H1 (cell line): ENCODE measurements at regions not wholly inside any gene's neighbourhood (a gene's known extent, or its start where the extent isn't known, plus 50 kb on each side); places are given as distances from the start of the nearest gene placed in this dataset.

ENCODE experiments used
- CTCF ChIA-PET: fragments of 300-600 bp; sonication (Branson Sonifier 250); formaldehyde crosslinking; loops from one replicate; lab custom pipeline; 2021; ENCODE audit not compliant: partially characterized antibody; lab: Charles Lee
- POLR2A ChIA-PET: fragments of 300-600 bp; sonication (Branson Sonifier 250); formaldehyde crosslinking; loops from one replicate; lab custom pipeline; 2021; ENCODE audit warnings: inconsistent platforms; ENCODE audit not compliant: partially characterized antibody; lab: Charles Lee
- DNase-seq, 2 experiments: peaks; one replicate each; pipeline versions ENCODE4 v3.0.0 to v3.0.0-alpha.2; 2010 to 2022; ENCODE audit warnings: low spot score in 2 of 2, low read depth in 1 of 2, mixed read lengths in 1 of 2
- FAIRE-seq: peaks from 2 replicates; lab custom pipeline; 2011; peaks lifted over from hg19 to GRCh38; lab: Jason Lieb, UNC
- H2AFZ ChIP-seq: 2 replicates; pipeline ENCODE4 v1.8.1; 2012; ENCODE audit warnings: low read length, inconsistent platforms
- H2AK5ac ChIP-seq: 2 replicates; pipeline ENCODE4 v1.6.1; 2013; ENCODE audit warnings: low read depth, low read length
- H2BK120ac ChIP-seq: replicated peaks from 2 replicates; pipeline ENCODE3; 2013; ENCODE audit warnings: low read depth, low read length, inconsistent platforms
- H2BK12ac ChIP-seq: 2 replicates; pipeline ENCODE4 v1.6.1; 2013; ENCODE audit warnings: low read depth, low read length
- H2BK15ac ChIP-seq: 2 replicates; pipeline ENCODE4 v1.6.1; 2013; ENCODE audit warnings: low read length
- H2BK20ac ChIP-seq: 2 replicates; pipeline ENCODE4 v1.6.1; 2013; ENCODE audit warnings: low read length
- H2BK5ac ChIP-seq: 2 replicates; pipeline ENCODE4 v1.6.1; 2013; ENCODE audit warnings: low read depth, low read length
- H3K14ac ChIP-seq: 2 replicates; pipeline ENCODE4 v1.6.1; 2013; ENCODE audit warnings: inconsistent platforms; ENCODE audit not compliant: insufficient read length
- H3K18ac ChIP-seq: 2 replicates; pipeline ENCODE4 v1.6.1; 2013; ENCODE audit warnings: low read length; ENCODE audit errors: extremely low read depth
- H3K23ac ChIP-seq: 2 replicates; pipeline ENCODE4 v1.6.1; 2013; ENCODE audit warnings: inconsistent platforms; ENCODE audit not compliant: insufficient read length
- H3K23me2 ChIP-seq: 2 replicates; pipeline ENCODE4 v1.6.1; 2013; ENCODE audit warnings: low read depth, low read length
- H3K27ac ChIP-seq: 2 replicates; pipeline ENCODE4 v1.6.1; 2011; ENCODE audit warnings: low read depth, low read length, inconsistent platforms
- H3K27me3 ChIP-seq, 4 experiments: replicated peaks in 1 of 4; 1 replicate in 1 of 4; 2 replicates in 3 of 4; pipeline versions ENCODE4 v1.6.1 to v1.8.1; 2011 to 2013; ENCODE audit warnings: low read length in 3 of 4, mild to moderate bottlenecking in 3 of 4, inconsistent platforms in 2 of 4, mixed read lengths in 2 of 4, moderate library complexity in 1 of 4; ENCODE audit not compliant: control insufficient read depth in 3 of 4, insufficient read depth in 3 of 4; ENCODE audit errors: extremely low read depth in 1 of 4
- H3K36me3 ChIP-seq, 4 experiments: 2 replicates each; pipeline versions ENCODE4 v1.6.1 to v1.8.1; 2011 to 2013; ENCODE audit warnings: mild to moderate bottlenecking in 4 of 4, low read length in 3 of 4, moderate library complexity in 2 of 4, control low read depth in 1 of 4, inconsistent platforms in 1 of 4; ENCODE audit not compliant: insufficient read depth in 4 of 4, control insufficient read depth in 2 of 4
- H3K4ac ChIP-seq: replicated peaks from 2 replicates; pipeline ENCODE3; 2013; ENCODE audit warnings: low read length, low read depth, mixed read lengths, inconsistent platforms; ENCODE audit not compliant: insufficient read length
- H3K4me1 ChIP-seq, 4 experiments: replicated peaks in 1 of 4; 1 replicate in 1 of 4; 2 replicates in 3 of 4; pipeline versions ENCODE4 v1.6.1 to v1.8.1; 2011 to 2013; ENCODE audit warnings: low read length in 3 of 4, inconsistent platforms in 2 of 4, mixed read lengths in 1 of 4; ENCODE audit not compliant: insufficient read depth in 4 of 4, control insufficient read depth in 3 of 4
- H3K4me2 ChIP-seq, 2 experiments: 2 replicates each; pipeline versions ENCODE4 v1.6.1 to v1.8.1; 2011 to 2013; ENCODE audit warnings: low read depth in 2 of 2, low read length in 2 of 2, control low read depth in 1 of 2, inconsistent platforms in 1 of 2, mild to moderate bottlenecking in 1 of 2; ENCODE audit not compliant: insufficient read depth in 1 of 2
- H3K4me3 ChIP-seq, 4 experiments: fragments of 200-600, 300-600 bp in 1 of 4; sonication (generic), shearing (Covaris generic), sonication (Bioruptor Twin) in 1 of 4; 2 replicates each; pipeline versions ENCODE4 v1.5.1 to v1.8.1; 2011 to 2016; ENCODE audit warnings: low read length in 4 of 4, low read depth in 3 of 4, control low read depth in 2 of 4, inconsistent platforms in 2 of 4, mild to moderate bottlenecking in 2 of 4, mixed read lengths in 1 of 4, moderate library complexity in 1 of 4; ENCODE audit not compliant: insufficient read depth in 2 of 4; ENCODE audit errors: extremely low read depth in 1 of 4
- H3K56ac ChIP-seq: replicated peaks from 2 replicates; pipeline ENCODE3; 2013; ENCODE audit warnings: low read depth, mild to moderate bottlenecking, mixed read lengths, low read length, inconsistent platforms; ENCODE audit not compliant: insufficient read length
- H3K79me1 ChIP-seq: 2 replicates; pipeline ENCODE4 v1.6.1; 2013; ENCODE audit warnings: low read depth, low read length, control low read depth
- H3K79me2 ChIP-seq, 2 experiments: 2 replicates each; pipeline versions ENCODE4 v1.6.1 to v1.8.1; 2012 to 2013; ENCODE audit warnings: low read length in 2 of 2, mild to moderate bottlenecking in 2 of 2, inconsistent platforms in 1 of 2; ENCODE audit not compliant: insufficient read depth in 2 of 2, control insufficient read depth in 1 of 2
- H3K9ac ChIP-seq, 4 experiments: replicated peaks in 1 of 4; 1 replicate in 1 of 4; 2 replicates in 3 of 4; pipeline versions ENCODE4 v1.6.1 to v1.8.1; 2011 to 2013; ENCODE audit warnings: low read depth in 3 of 4, low read length in 3 of 4, control low read depth in 2 of 4, mild to moderate bottlenecking in 2 of 4, moderate library complexity in 2 of 4, inconsistent platforms in 1 of 4; ENCODE audit errors: extremely low read depth in 1 of 4
- H3K9me3 ChIP-seq, 2 experiments: 2 replicates each; pipeline versions ENCODE4 v1.6.1 to v1.8.1; 2012 to 2013; ENCODE audit warnings: mild to moderate bottlenecking in 2 of 2, moderate library complexity in 2 of 2, control low read depth in 1 of 2, inconsistent platforms in 1 of 2, low read depth in 1 of 2, low read length in 1 of 2, mixed read lengths in 1 of 2; ENCODE audit not compliant: insufficient read depth in 2 of 2
- H4K20me1 ChIP-seq, 2 experiments: replicated peaks in 1 of 2; 2 replicates each; pipeline versions ENCODE3 to v1.8.1; 2011 to 2013; ENCODE audit warnings: inconsistent platforms in 2 of 2, low read length in 2 of 2, mild to moderate bottlenecking in 1 of 2; ENCODE audit not compliant: insufficient read depth in 2 of 2, control insufficient read depth in 1 of 2
- H4K5ac ChIP-seq: 2 replicates; pipeline ENCODE4 v1.6.1; 2013; ENCODE audit warnings: low read length, low read depth, mixed read lengths, inconsistent platforms; ENCODE audit not compliant: insufficient read length
- H4K8ac ChIP-seq: 2 replicates; pipeline ENCODE4 v1.8.0; 2013; ENCODE audit warnings: mild to moderate bottlenecking, moderate library complexity, low read length, inconsistent platforms; ENCODE audit not compliant: insufficient read depth; ENCODE audit errors: extremely low read depth
- H4K91ac ChIP-seq: replicated peaks from 2 replicates; pipeline ENCODE3; 2013; ENCODE audit warnings: low read length, mixed read lengths, inconsistent platforms; ENCODE audit not compliant: insufficient read length
- ATF2 ChIP-seq: IDR thresholded peaks from 2 replicates; pipeline ENCODE4 v1.6.1; 2012; ENCODE audit warnings: low read length, inconsistent platforms
- CTCF ChIP-seq, 3 experiments: IDR thresholded peaks; 1 replicate in 2 of 3; 2 replicates in 1 of 3; pipeline versions ENCODE4 v1.5.1 to v1.6.1; 2011; ENCODE audit warnings: low read length in 3 of 3, mild to moderate bottlenecking in 3 of 3, inconsistent platforms in 2 of 3, low read depth in 1 of 3, moderate library complexity in 1 of 3; ENCODE audit not compliant: insufficient read depth in 1 of 3; ENCODE audit errors: control extremely low read depth in 1 of 3
- HDAC6 ChIP-seq: IDR thresholded peaks from one replicate; pipeline ENCODE4 v1.7.1; 2012; ENCODE audit warnings: low read depth, mild to moderate bottlenecking, inconsistent platforms, low read length, moderate library complexity
- MAFK ChIP-seq: IDR thresholded peaks from 2 replicates; pipeline ENCODE4 v1.6.1; 2012; ENCODE audit warnings: low read depth, mild to moderate bottlenecking, improper control_type of control experiment, low read length
- SP4 ChIP-seq: IDR thresholded peaks from 2 replicates; pipeline ENCODE4 v1.6.1; 2012; ENCODE audit warnings: low read length, inconsistent platforms
- TAF1 ChIP-seq: IDR thresholded peaks from 2 replicates; pipeline ENCODE4 v1.6.1; 2011; ENCODE audit warnings: mild to moderate bottlenecking, low read depth, low read length
- TCF12 ChIP-seq: IDR thresholded peaks from 2 replicates; pipeline ENCODE4 v1.6.1; 2011; ENCODE audit warnings: low read depth, mild to moderate bottlenecking, low read length
- WGBS, 2 experiments: shearing (Covaris generic) in 1 of 2; methylation state at CpG; one replicate each; pipeline versions ENCODE4 v1.1.6 to v1.1.7; 2013 to 2015; ENCODE audit warnings: low lambda C conversion rate in 2 of 2, mixed read lengths in 2 of 2, inconsistent platforms in 1 of 2, low coverage in 1 of 2, missing lambda C conversion rate in 1 of 2; ENCODE audit not compliant: insufficient replicate concordance in 2 of 2, insufficient coverage in 1 of 2, insufficient read length in 1 of 2; ENCODE audit errors: extremely low coverage in 1 of 2, missing lambda C conversion rate in 1 of 2; 5-methylcytosine and 5-hydroxymethylcytosine counted together

- Histone ChIP-seq H4K91ac (no peak overlapping the region), H3K79me1 (no peaks in the 10 kb centered on the region), H2BK5ac (no peak overlapping the region), H3K4ac (no peak overlapping the region), H2BK20ac (no peak overlapping the region), H3K23ac (no peak overlapping the region), H2AK5ac (no peak overlapping the region), H3K23me2 (no peaks in the 10 kb centered on the region), H3K9ac (no peak overlapping the region), H3K27me3 (no peaks in the 10 kb centered on the region), H3K36me3 (no peaks in the 10 kb centered on the region), H3K18ac (no peak overlapping the region)
- CTCF ChIA-PET, result no interaction called here
- TF ChIP-seq ATF2 (no peak), SP4 (no peak), TCF12 (no peak), TAF1 (no peak), MAFK (no peak), CTCF (IDR thresholded peaks at IDR 0.05; ENCODE audit: control extremely low read depth in 1 of 3, insufficient read depth in 1 of 3, low read depth in 1 of 3, low read length in 3 of 3) (no peak), HDAC6 (no peak)
- TF ChIP-seq, all 59 proteins: peak for 0
- WGBS, 2 experiments, result 90% methylated on average over 5 of the region's 5 CpGs; no CpG with 5 or more reads in 1 of the 2 experiments
- H3K4me2 ChIP-seq, result no peak overlapping the region
- H4K5ac ChIP-seq, result no peak overlapping the region
- no peak overlapping the region for H3K27ac ChIP-seq
- POLR2A ChIA-PET, result no interaction called here
- H4K8ac ChIP-seq, result no peak overlapping the region
- no peaks in the 10 kb centered on the region for H3K4me1 ChIP-seq
- no peak for FAIRE-seq
- no peak overlapping the region for H3K14ac ChIP-seq
- H2BK12ac ChIP-seq, result no peak overlapping the region
- no peak overlapping the region for H2AFZ ChIP-seq
- no peak for DNase-seq
- no peaks in the 10 kb centered on the region for H4K20me1 ChIP-seq
- no peaks in the 10 kb centered on the region for H3K79me2 ChIP-seq
- no peak overlapping the region for H2BK120ac ChIP-seq
- no peak overlapping the region for H3K56ac ChIP-seq
- no peak overlapping the region for H3K4me3 ChIP-seq
- no peak overlapping the region for H2BK15ac ChIP-seq
- H3K9me3 ChIP-seq, result no peaks in the 10 kb centered on the region; a peak in 1 of 4 replicates
Measured at GRCh38 chr2:53260568-53260967, 507.0 kb upstream of the CHAC2 start.
